Eye (tissue), 1 donor: ENCODE measurements at regions not wholly inside any gene's neighbourhood (a gene's known extent, or its start where the extent isn't known, plus 50 kb on each side); places are given as distances from the start of the nearest gene placed in this dataset.
A peak's percentile ranks its signal among the peaks of the same experiment; 100 is the strongest.
"Not testable (repeated sequence)": the region's sequence is repeated elsewhere in the genome, so short reads cannot be mapped to it uniquely, and the experiment has no call there.

Experiments
- DNase-seq: peaks from one replicate; pipeline ENCODE4 v3.0.0-alpha.2; 2015

DNA sequence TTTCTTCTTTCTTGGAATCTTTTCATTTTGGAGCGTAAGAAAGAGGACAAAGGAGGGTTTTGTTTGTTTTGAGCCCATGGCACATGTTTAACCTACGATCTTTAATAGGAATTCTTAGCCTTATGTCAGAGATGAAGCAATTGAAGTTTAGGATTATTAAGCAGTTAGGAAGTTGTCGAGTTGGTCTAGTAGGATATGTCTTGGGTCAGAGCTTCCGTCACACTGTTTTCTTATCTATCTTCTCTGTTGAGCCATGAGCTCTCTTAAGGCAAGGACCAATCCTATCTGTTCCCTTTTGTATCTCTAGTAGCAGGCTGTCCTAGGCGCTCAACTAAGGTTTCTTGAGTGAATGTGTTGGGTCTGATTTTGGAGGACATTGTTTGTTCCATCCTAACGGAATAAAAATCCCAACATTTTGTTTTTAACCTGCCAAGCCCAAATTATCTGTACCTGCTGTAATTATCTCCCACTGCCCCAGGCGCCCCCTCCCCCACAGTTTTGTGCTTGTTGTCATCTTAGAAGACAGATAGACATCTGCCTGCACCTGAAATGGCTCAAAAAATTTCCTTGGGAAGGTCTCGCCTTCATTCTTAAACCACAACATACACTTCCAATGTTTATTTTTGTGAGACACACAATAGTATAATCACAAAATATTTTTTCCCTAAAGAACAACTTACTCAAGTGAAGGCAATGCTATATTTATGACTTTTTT lies 95.3 kb upstream of the GADD45A start:
- DNase-seq: no peak

DNA sequence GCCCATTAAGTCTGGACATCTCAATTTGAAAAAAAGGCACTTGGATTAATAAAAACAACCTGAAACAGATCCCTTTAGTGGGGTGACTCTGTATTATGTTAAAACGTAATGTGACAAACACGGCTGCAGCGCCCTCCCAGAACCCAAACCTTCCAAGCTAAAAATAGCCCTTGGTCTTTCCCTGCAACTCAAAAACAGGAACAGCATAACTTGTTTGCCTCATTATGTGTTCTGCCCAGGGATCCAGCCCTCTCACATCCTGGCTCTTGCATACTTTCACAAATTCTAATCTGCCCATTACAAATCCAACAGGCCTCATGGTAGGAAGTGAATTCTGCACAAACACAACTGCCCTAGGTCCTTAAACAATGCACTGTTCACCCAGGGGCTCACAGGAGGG lies 94.7 kb upstream of the GADD45A start:
- DNase-seq: no peak

- no peak for DNase-seq
Measured at GRCh38 chr1:67594764-67595163, 90.2 kb upstream of the GADD45A start.

- no peak for DNase-seq
Measured at GRCh38 chr1:67596674-67597073, 88.3 kb upstream of the GADD45A start.

- no peak for DNase-seq
Measured at GRCh38 chr1:67597336-67597735, 87.7 kb upstream of the GADD45A start.

DNA sequence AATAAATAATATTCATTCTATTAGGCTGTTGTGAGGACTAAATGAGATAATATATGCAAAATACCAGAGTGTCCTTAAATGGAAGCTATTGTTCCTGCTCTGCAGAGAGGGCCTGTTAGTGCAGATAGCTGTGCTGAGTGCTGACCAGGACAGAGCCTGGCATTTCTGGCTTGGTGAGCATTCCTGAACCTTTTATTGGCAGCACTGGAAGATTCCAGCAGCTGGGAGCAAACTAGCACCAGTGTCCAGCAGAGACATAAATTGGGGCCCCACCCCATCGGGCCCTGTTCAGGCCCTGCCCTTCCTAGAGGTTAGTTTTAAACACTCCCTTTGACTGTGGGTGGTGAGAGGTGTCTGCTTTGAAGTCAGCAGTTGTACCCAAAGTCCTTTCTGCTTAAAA lies 85.9 kb upstream of the GADD45A start:
- no peak for DNase-seq

GRCh38 chr1:67601539-67601938 lies 83.5 kb upstream of the GADD45A start:
- no peak for DNase-seq

DNA sequence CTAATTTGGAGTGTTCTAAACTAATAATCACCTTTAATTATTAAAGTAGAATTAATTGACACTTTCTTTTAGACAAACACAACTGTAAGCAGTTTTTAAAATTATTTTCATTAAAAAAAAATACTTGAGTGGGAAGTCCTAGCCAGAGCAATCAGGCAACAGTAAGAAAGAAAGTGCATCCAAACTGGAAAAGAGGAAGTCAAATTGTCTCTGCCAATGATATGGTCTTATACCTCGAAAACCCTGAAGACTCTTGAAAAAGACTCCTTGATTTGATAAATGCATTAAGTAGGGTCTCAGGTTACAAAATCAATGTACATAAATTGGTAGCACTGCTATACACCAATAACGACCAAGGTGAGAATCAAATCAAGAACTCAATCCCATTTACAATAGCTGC lies 83.0 kb upstream of the GADD45A start:
- DNase-seq: no peak

DNA sequence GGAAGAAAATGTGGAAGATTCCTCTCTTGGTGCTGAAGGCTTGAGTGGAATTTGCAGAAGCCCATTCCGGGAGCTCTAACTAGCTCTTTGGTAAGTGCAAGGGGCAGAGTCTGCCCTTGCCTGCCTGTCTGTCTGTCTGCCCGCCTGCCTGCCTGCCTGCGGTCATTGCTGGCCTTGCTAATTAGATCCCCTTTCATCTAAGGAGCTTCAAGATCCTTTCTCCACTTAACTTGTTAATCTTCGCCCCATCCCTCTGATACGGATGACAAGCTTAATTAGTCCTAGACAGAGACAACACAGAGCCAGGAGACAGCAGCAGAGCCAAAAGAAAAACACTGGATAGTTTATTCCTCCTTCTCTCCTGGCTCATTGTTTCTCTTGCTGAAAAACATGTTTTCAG lies 80.2 kb upstream of the GADD45A start:
- DNase-seq: peak; percentile 70

- DNase-seq: no peak
Measured at GRCh38 chr1:67605209-67605780, 79.7 kb upstream of the GADD45A start.

GRCh38 chr1:67607286-67607685 lies 77.7 kb upstream of the GADD45A start:
- DNase-seq: no peak

DNA sequence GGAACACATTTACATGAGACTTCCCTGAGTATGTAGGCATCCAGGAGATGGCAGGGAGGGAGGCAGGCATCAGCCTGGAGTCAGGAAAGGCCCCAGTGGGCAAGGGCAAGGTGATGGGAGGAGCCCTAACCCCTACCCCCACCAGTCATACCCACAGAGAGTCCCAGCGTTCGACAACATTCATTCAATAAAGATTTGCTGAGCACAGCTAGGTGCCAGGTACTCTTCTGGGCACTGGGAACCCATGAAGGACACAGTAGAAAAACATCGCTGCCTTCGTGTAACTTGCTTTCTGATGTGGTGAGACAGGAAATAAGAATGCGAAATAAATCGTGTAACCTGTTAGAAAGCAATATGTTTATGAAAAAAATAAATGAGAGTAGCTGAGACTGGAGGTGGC lies 77.3 kb upstream of the GADD45A start:
- DNase-seq: no peak

GRCh38 chr1:67608661-67609576 lies 76.1 kb upstream of the GADD45A start:
- no peak for DNase-seq

DNA sequence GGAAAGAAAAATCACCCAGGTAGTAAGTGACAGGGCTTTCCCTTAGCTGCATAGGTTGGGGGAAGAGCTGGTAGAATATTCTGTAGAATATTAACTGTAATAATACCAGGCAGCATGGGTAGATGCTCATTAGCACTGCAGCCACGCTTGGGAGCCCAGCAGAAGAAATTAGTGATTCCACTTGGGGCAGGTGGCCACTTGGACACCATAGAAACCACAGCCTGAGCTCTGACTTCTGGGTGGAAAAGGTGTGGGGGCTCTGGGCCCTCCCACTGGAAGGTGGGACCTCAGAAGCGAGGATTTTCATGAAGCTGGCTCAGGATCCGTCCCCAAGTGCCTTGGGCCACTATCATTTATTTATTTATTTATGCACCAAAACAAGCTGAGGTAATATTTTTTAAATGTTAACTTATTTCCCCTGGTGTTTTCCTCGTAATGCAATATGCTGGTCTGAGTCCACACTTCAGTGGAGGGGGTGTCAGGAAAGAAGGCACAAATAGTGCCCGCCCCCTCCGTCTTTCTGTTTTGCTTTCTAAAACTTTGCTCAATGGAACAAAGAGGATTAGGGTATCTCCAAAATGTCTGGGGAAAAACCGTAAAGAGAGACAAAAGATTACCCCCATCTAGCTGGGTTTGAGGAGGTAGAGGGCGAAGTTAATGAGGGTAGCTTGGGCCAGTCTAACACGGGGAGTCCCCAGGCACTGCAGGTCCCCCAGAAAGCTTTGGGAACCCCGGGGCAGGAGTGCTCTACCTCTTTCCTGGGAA lies 75.2 kb upstream of the GADD45A start:
- no peak for DNase-seq

GRCh38 chr1:67610450-67610849 lies 74.6 kb upstream of the GADD45A start:
- DNase-seq: no peak

- no peak for DNase-seq
Measured at GRCh38 chr1:67611846-67612245, 73.2 kb upstream of the GADD45A start.

DNA sequence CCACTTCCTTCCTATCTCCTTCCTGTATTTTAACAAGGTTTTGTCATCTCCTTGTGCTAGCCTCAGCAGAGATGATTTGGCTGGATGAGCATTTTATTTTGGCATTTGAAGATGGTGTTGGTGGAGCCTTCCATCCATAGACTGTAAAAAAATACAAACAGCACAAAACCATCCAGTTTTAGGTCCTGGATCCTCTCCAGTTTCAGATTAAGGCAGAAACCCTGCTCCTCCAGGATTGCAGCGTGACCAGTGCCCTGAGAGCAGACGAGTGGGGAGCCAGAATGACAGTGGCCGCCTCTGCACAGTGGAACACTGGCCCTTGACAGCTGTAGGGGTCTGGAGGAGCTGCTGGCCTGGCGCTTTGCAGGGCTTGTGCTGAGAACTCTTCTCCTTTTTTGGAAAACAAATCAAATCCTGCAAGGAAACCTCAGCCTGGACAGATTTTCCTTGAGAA lies 72.2 kb upstream of the GADD45A start:
- DNase-seq: no peak

DNA sequence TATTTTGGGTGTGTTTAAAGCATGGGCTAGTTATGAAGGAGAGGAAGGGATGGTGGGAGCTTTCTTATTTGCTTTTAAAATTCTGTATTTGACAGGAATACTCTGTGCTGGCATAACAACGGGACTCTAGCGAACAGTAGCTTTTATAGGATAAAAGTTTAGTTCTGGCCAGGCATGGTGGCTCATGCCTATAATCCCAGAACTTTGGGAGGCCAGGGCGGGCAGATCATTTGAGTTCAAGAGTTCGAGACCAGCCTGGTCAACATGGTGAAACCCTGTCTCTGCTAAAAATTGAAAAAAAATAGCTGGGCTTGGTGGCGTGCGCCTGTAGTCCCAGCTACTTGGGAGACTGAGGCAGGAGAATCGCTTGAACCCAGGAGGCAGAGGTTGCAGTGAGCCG lies 71.5 kb upstream of the GADD45A start:
- not testable (repeated sequence) for DNase-seq

- no peak for DNase-seq
Measured at GRCh38 chr1:67614511-67614934, 70.5 kb upstream of the GADD45A start.

DNA sequence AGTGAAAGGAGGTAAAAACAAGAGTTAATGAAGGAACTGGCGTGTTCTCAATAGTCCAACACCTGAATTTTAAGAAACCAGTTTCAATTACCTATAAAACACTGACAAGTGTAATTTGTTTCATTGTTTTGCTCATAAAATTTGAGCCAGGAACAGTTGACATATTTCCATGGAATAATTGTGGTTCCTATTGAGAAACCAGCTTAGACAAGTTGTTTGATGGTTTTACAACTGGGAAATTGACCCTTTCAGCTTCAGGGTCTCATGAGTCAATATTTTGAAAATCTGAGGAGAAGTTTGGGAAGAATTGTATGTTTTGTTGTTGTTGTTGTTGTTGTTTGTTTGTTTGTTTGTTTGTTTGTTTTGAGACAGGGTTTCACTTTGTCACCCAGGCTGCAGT lies 69.1 kb upstream of the GADD45A start:
- no peak for DNase-seq

DNA sequence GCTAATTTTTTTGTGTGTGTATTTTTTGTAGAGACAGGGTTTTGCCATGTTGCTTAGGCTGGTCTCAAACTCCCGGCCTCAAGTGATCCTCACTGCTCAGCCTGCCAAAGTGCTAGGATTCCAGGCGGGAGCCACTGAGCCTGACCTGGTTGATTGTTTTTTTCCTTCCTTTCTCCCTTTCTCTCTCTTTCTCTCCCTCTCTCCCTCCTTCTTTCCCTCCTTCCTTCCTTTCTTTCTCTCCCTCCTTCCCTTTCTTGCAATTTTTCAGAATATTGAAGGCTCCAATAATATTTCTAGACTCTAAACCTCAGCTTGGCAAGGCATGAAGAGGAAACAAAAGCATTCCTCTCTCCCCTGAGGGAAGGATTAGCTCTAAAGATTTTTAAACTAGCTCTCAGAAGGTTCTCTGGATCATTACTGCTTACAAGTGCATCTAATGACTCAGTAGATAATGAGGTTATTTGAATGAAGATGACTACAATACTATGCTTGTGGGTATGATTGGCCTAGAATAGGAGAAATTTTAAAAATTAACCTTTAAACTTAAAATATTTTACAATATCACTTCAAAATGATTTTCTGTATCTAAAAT lies 68.5 kb upstream of the GADD45A start:
- peak; percentile 25 for DNase-seq

DNA sequence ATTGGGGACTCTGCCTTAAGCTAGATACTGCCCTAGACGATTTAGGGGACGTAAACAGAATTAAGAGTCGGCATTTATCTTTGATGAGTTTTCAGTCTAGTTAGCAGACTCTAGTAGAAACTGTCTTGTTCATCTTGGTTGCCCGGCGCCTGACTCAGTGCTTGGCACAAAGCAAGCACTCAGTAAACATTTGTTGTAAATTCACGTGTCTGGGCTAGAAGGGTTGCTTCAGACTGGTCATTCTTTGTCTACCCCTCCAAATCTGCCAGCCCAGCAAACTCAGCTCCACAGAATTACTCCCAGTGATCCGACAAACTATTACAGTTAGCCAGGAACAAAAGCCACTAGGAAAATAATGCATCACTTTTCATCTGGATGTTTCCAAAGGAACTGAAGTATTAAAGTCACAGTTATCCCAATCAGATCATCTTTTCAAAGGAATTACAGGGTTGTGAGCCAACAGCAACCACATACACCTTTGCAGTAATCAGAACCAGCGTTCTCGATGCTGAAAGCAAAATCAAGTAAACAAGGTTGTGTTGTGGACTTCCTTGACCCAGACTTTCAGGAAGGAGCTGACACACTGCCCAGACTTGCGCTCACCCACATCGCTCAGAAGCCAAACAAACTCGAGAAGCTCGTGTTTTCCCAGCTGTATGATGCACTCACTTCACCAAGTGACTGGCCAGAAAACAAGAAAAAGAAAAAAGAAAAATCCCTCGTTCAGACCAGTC lies 66.5 kb upstream of the GADD45A start:
- DNase-seq: no peak
